ENCODE measurements at regions not wholly inside any gene's neighbourhood (a gene's known extent, or its start where the extent isn't known, plus 50 kb on each side); places are given as distances from the start of the nearest gene placed in this dataset.

DNA sequence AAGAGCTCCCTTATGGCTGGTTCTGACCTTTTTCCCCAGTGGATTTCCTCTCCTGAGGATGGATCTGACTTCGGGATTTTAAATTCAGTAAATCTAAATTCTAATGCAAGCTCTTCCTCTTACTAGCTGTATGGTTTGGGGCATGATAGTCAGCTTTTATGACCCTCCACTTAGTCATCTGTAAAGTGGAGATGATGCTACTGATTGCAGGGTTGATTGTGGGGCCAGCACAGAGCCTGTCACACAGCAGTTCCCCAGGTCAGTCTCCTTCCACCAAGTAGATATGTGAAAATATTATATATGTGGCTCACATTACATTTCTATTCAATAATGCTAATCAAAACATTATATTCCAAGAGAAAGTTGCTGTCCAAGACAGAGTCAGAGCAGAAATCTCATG lies 141.3 kb upstream of the UBE2E1 start:
- no peak for DNase-seq (ENCODE audit: low spot score)

DNA sequence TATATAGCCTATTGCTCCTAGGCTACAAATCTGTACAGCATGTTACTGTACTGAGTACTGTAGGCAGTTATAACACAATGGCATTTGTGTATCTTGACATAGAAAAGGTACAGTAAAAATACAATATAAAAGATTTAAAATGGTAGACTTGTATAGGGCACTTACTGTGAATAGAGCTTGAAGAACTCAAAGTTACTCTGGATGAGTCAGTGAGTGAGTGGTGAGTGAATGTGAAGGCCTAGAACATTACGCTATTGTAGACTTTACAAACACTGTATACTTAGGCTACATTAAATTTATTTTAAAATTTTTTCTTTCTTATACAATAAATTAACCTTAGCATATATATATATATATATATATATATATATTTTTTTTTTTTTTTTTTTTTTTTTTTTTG lies 140.0 kb upstream of the UBE2E1 start:
- DNase-seq (ENCODE audit: low spot score): no peak

GRCh38 chr3:23666818-23667217 lies 138.9 kb upstream of the UBE2E1 start:
- DNase-seq (ENCODE audit: low spot score): no peak

- no peak for DNase-seq (ENCODE audit: low spot score)
These were observed 138.0 kb upstream of the UBE2E1 start for GRCh38 chr3:23667536-23668429.

- DNase-seq (ENCODE audit: low spot score): peak; percentile 78
These were observed 137.3 kb upstream of the UBE2E1 start for GRCh38 chr3:23668430-23668904.

DNA sequence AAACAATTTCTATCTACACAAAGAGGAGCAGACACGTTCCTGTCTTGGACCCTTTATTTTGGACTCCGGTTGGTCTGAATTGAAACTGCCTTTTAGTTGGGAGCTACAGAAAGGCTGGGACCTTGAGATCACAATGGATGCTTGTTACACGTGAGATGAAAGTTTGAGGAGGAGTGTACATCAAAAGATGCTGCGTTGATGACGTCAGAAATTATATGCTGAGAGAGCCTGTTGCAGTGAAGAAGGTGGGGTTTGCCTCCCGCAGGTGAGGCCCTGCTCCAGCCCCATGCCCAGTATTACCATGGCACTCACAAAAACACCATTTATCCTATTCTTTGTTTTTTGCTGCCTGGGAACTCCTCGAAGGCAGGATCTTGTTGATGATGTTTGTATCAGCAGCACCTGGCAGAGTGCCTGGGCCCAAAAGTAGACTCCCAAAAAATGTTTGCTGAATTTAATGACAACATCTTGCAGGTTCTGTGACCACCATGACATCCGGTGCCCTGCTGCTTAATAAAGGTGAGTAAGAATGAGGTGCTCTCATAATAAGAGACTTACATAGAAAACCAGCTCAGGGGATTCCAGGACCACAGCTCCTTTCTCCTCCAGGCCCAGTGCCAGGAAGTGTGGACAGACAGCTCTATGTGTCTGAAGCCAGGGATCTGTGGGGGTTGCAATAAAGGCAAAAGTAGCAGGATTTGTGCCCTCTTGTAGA lies 136.1 kb upstream of the UBE2E1 start:
- DNase-seq (ENCODE audit: low spot score): no peak

DNA sequence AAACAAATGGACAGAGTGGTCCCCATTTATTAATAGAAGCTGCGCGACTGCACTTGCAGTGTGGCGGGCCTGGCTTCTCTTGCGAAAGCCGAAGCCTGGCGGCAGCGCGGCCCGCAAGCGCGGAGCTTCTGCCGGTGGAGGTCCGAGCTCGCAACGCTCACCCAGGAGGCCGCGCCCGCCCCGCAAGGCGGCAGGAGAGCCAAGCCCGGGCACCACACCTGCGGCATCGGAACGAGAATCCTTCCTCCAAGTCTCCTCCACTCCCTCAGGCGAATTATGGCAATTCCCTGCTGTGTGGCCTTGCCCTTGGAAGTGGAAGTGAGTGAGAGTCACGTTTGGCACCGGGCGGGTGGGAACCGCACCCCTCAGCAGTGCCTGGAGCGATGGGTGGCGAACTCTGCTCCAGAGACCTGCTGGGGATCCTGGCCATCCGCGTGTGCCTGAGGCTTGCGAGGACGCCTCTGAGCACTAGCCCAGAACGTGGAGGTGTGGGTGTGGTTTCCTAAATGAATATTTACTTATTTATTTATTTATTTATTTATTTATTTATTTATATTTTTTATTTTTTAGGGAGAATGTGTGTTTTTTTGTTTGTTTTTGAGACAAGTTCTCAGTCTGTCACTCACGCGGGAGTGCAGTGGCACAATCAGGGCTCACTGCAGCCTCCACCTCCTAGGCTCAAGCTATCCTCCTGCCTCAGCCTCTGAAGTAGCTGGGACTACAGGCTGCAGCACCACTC lies 133.7 kb upstream of the UBE2E1 start:
- peak; percentile 46 for DNase-seq (ENCODE audit: low spot score)

DNA sequence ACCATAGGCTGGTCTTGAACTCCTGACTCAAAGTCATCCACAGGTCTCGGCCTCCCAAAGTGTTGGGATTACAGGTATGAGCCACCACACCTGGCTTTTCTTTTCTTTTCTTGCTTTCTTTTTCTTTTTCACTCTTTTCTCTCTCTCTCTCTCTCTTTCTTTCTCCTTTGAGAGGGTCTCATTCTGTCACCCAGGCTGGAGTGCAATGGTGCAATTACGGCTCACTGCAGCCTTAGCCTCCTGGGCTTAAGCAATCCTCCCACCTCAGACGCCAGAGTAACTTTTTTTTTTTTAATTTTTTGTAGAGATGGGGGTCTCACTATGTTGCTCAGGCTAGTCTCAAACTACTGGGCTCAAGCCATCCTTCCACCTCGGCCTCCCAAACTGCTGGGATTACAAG lies 133.1 kb upstream of the UBE2E1 start:
- DNase-seq (ENCODE audit: low spot score): no peak

DNA sequence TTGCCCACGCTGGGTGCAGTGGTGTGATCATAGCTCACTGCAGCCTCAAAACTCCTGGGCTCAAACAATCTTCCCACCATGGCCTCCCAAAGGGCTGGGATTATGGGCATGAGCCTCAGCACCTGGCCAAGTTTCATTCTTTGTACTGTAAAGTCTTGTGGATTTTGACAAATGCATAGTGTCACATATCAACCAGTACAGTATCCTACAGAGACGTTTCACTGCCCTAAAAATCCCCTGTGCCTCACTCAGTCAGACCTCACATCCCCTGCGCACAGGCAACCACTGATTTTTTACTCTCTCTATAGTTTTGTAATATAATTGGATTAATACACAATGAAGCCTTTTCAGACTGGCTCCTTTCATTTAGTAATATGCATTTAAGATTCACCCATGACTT lies 130.7 kb upstream of the UBE2E1 start:
- no peak for DNase-seq (ENCODE audit: low spot score)

GRCh38 chr3:23676093-23676492 lies 129.7 kb upstream of the UBE2E1 start:
- peak; percentile 24 for DNase-seq (ENCODE audit: low spot score)

DNA sequence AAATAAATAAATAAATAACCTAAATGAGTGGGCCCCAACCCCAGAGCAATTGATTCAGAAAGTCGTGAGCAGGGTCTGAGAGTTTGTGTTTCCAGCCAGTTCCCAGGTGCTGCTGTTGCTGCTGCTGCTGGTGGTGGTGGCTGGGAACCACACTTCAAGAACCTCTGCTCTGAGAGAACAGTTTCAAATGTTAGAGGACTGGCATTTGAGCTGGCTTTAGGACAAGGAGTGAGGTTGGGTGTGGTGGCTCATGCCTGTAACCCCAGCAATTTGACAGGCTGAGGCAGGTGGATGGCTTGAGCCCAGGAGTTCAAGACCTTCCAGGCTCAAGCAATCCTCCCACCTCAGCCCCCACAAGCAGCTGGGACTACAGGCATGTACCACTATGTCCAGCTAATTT lies 123.1 kb upstream of the UBE2E1 start:
- no peak for DNase-seq (ENCODE audit: low spot score)

DNA sequence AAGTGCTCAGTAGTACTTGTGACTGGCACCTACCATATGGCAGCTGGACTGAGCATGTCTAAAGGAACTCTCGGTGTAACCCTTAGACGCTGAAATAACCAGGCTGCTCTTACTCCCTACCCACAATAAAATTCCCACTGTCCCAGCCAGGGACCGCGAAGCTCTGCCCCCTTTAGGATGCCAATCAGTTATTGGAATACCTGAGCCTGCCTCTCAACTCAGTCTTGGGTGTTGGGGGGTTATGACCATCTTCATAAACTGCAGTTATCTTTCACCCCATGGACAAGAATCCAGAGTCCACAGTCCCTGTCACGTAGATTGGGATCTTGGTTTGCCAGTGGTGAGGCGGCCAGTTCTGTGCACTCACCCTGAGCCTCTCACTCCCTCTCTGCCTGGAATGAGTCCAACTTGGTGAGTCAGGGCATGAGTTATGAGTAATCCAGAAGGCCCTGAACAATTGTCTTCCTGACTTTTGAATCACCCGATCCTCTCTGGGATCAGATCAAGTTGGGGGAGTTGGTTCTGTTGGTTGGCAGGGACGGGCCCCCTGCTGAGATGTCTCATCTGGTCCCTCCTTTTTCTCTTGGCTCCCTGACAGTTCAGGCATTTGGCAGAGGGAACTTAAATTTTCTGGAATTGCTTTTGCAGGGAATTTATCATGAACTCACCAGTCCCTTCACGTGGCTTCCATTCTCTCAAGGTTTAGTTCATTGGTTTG lies 120.1 kb upstream of the UBE2E1 start:
- DNase-seq (ENCODE audit: low spot score): peak; percentile 90

DNA sequence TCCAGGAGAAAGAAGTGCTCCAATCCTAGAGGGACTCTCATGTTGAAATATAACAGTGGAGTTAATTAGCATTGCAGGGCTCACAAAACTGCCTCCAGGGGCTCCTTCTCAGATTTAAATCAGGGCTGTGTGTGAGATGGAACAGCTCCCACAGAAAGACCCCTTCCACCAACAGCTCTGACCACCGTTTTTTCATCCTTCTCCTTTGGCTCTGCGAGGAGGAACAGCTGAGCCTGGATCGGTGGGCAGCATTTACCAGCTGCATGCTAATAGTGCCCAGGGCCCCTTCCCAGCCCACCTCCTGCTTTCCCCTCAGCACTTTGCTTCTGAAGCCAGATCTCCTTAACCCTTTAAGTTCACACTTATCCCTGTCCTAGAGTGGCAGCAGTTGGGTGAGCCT lies 119.2 kb upstream of the UBE2E1 start:
- no peak for DNase-seq (ENCODE audit: low spot score)

DNA sequence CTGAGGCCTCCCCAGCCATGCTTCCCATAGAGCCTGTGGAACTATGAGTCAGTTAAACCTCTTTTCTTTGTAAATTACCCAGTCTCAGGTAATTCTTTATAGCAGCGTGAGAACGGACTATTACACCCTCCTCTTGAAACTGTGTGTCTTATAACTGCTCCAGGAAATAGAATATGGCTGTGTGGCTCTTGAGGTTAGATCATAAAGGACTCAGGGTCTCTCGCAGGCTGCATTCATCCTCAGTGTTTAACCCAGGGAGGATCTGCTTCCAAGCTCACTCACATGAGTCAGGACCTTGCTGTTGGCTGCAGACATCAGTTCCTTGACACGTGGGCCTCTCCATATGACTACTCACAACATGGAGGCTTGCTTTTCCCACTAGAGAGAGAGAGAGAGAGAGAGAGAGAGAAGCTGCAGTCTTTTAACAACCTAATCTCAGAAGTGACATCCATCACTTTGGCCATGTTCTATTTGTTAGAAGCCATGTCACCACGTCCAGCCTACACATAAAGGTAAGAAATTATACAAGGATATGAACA lies 114.3 kb upstream of the UBE2E1 start:
- DNase-seq (ENCODE audit: low spot score): no peak

GRCh38 chr3:23696842-23697241 lies 108.9 kb upstream of the UBE2E1 start:
- DNase-seq (ENCODE audit: low spot score): no peak

DNA sequence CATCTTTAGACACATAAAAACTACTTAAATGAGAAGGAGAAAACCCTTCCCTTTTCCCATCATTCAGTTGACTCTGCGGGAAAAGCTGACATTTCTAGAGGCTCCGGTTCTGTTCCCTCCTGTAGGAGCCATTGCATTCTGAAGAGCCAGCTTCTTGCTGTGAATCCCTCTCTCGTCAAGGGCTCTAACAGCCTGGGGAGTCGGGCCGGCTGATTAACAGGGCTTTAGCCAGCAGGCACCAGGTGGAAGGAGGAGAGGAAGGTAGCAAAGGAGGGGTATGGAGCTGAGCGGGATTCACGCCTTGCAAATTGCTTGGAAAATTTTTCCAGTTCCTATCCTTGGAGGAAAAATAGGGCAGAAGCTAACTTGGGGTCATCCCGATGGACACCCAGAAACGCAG lies 108.3 kb upstream of the UBE2E1 start:
- no peak for DNase-seq (ENCODE audit: low spot score)

GRCh38 chr3:23698652-23699313 lies 107.0 kb upstream of the UBE2E1 start:
- no peak for DNase-seq (ENCODE audit: low spot score)

- DNase-seq (ENCODE audit: low spot score): no peak
These were observed 105.1 kb upstream of the UBE2E1 start for GRCh38 chr3:23700616-23701015.

DNA sequence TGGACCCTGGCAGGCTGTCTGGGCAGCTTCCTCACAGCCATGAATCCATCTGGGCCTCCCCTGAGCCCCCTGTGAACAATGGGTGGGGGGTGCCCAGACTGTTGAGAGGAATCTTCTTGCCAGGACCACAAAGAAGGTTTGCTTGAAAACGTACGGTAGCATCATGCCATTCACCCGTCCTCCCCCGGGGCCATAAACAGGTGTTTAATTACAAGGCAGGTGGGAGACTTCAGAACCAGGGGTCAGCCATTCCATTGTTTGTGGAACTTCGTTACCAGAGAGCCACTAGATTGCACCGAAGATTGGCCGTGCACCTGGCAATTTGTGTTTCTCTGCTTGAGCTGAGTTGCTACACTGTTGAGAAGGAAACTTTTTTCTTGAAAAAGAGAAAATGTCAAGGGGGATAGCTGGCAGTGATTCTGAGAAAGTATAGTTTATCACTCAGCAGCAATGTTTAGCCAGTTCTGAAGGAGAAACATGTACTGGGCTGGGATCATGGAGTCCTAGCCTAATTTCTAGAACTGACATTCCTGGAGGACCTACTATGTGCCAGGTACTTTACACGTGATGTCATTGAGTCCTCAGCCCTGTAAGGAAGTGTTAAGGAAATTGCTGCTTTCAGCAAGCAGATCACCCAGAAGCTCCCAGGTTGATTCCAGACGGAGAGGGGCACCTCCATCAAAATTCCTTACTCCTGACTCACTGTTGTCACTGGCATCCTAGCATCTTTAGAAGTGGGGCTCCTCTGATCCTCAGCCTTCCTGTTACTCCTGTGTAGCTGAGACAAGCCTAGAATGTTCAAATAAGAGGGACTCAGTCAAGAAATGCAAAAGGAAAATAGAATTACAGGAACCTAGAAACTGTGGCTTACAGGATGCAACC lies 103.8 kb upstream of the UBE2E1 start:
- DNase-seq (ENCODE audit: low spot score): peak; percentile 15

DNA sequence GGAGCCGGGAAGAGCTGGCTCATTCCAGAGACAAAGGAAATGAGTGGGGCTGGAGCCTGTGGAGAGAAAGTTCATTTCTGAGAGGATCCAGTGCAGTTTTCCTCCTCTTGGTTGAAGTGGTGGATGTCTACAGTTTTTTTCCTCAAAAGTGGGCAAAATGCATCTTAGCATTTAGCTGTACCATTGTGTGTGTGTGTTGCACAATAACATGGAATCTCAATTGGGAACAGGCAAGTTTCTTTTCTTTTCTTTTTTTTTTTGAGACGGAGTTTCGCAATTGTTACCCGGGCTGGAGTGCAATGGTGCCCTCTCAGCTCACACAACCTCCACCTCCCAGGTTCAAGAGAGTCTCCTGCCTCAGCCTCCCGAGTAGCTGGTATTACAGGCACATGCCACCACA lies 101.5 kb upstream of the UBE2E1 start:
- DNase-seq (ENCODE audit: low spot score): peak; percentile 15

Data from GM03348 (cell line).